GM18520 (cell line): ENCODE measurements at regions not wholly inside any gene's neighbourhood (a gene's known extent, or its start where the extent isn't known, plus 50 kb on each side); places are given as distances from the start of the nearest gene placed in this dataset.

Experiments used
- ATAC-seq: cut with Tn5 transposase; IDR thresholded peaks from one replicate; pipeline ENCODE4 v1.9.1; 2021; ENCODE audit not compliant: unreplicated experiment

GRCh38 chr13:90776051-90776748, 571.3 kb upstream of the MIR17HG start:
- ATAC-seq = no peak

DNA sequence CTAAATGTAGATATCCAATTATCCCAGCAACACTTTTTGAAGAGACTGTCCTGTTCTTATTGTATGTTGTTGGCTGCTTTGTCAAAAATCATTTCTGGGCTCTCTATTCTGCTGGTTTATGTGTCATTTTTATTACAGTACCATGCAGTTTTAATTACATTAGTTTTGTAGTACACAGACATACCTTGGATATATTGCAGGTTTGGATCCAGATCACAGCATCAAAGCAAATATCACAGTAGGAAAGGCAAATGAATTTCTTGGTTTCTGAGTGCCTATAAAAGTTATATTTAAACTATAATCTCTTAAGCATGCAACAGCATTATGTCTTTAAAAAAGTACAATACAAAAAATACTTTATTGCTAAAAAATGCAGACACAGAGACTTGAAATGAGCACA, 564.2 kb upstream of the MIR17HG start:
- no peak for ATAC-seq

DNA sequence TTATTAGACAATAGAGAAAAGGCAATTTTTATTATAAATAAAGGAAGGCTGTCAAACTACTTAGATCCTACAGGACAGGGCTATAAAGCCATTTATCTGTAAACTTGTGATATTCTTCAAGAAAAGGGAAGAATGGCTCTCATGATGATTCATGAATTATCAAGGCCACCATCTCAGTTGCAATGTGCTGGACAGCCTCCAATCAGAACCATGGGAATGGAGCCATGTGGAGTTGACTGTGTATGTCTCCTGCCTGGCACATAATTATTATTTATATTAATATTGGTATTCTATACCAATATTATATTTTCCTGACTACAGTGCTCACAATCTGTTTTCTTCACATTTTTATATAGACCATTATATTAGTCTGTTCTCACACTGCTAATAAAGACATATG, 560.5 kb upstream of the MIR17HG start:
- ATAC-seq = no peak

- no peak for ATAC-seq
These were observed 555.2 kb upstream of the MIR17HG start for GRCh38 chr13:90792335-90792734.

GRCh38 chr13:90793261-90793820, 554.1 kb upstream of the MIR17HG start:
- no peak for ATAC-seq

GRCh38 chr13:90796474-90796873, 551.0 kb upstream of the MIR17HG start:
- ATAC-seq = no peak

GRCh38 chr13:90797335-90797734, 550.2 kb upstream of the MIR17HG start:
- ATAC-seq = no peak

DNA sequence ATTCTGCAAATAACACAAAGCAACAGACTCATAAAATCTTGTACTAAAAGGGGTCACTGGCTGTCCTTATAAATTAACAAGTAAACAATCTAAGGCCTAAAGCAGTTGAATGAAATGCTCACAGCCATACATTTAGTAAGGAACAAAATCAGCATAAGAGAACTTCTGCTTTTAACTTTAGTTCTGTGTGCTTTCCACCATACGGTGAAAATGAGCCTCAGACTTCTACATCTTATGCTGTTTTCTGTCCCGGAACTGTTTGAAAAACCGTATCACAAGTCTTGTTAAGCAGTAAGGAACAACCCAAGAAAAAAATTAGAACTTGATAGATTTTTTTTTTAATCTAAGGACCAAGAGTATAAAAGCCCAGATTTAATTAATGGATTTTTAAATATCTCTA, 549.1 kb upstream of the MIR17HG start:
- ATAC-seq = no peak

- no peak for ATAC-seq
These were observed 547.3 kb upstream of the MIR17HG start for GRCh38 chr13:90800082-90800746.

DNA sequence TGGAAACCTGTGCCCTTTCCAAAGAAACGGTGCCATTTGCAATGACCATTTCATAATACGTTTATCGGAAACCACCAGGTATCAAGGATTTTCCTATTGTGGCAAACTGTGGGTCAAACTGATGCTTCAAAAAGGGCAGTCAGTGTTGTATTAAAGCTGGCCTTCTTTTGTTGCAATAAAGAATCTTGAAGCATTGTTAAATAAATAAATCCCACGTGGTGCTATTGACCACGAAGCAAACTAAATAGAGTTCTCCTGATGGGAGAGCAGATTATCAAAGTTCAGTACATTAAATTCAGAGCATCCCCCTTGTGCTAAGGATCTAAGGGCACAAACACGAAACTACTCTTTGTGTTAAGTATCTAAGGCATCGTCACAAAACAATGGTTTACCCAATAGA, 545.9 kb upstream of the MIR17HG start:
- no peak for ATAC-seq

- no peak for ATAC-seq
These were observed 544.3 kb upstream of the MIR17HG start for GRCh38 chr13:90803210-90803609.

GRCh38 chr13:90806016-90806615, 541.4 kb upstream of the MIR17HG start:
- no peak for ATAC-seq

- no peak for ATAC-seq
These were observed 540.6 kb upstream of the MIR17HG start for GRCh38 chr13:90806892-90807291.

GRCh38 chr13:90808838-90809237, 538.6 kb upstream of the MIR17HG start:
- no peak for ATAC-seq

- ATAC-seq = no peak
These were observed 523.5 kb upstream of the MIR17HG start for GRCh38 chr13:90824032-90824431.

GRCh38 chr13:90826688-90827087, 520.8 kb upstream of the MIR17HG start:
- ATAC-seq = no peak

DNA sequence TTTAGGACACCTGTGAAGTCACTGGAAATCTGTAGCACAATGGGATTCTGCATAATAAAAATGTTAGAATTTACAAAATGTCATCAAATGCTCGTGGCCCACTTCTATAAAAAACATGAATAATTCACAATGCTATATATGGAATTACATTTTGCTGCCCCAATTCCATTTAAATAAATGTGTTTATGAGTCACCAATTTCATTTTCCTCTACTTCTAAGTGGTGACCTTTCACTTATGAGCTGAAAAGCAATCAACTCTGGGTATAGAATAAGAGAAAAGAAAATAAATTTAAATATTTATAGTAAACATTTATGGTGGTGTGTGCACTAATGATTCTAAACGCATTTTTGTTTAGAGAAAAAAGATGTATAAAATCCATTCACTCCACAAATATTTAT, 516.7 kb upstream of the MIR17HG start:
- no peak for ATAC-seq

GRCh38 chr13:90833951-90834350, 513.5 kb upstream of the MIR17HG start:
- ATAC-seq = no peak

- no peak for ATAC-seq
These were observed 512.8 kb upstream of the MIR17HG start for GRCh38 chr13:90834700-90835099.

- ATAC-seq = no peak
These were observed 511.7 kb upstream of the MIR17HG start for GRCh38 chr13:90835826-90836225.

DNA sequence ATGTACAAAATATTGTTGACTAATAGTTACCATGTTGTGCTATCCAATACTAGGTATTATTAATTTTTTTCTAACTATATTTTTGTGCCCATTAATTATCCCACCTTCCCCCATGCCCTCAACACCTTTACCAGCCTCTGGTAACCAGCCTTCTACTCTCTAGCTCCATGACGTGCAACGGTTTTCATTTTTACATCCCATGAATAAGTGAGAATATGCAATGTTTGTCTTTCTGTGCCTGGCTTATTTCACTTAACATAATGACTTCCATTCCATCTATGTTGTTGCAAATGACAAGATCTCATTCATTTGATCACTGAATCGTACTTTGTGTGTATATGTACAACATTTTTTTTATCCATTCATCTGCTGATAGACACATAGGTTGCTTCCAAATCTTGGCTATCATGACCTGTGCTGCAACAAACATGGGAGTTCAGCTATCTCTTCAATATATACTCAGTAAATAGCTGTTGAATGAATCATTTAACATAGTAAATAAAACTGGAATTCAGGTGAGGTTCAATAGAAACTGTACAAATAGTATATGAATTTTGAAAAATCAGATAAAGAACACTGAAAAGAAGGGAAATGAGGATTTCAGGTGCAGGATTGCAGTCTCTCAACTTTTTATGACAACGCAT, 509.0 kb upstream of the MIR17HG start:
- no peak for ATAC-seq

DNA sequence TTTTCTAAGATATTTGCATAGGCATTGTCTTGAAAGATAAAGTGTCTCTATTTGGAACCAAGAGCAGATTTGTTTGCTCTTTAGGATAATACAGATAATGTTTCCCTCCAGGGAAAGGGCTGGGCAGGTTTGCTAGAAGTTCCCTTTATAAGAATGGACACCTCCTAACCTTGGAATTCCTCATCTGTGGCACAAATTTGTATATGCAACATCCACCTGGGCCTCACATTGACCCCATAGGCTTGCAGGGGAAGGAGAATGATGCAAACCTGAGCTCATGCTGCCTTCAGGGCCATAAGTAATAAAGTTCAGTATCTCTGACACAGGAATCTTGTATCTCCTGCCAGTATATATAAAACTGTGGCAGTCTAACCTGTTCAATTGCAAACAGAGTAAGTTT, 508.4 kb upstream of the MIR17HG start:
- ATAC-seq = no peak
